ENCODE measurements at regions not wholly inside any gene's neighbourhood (a gene's known extent, or its start where the extent isn't known, plus 50 kb on each side); places are given as distances from the start of the nearest gene placed in this dataset.

DNA sequence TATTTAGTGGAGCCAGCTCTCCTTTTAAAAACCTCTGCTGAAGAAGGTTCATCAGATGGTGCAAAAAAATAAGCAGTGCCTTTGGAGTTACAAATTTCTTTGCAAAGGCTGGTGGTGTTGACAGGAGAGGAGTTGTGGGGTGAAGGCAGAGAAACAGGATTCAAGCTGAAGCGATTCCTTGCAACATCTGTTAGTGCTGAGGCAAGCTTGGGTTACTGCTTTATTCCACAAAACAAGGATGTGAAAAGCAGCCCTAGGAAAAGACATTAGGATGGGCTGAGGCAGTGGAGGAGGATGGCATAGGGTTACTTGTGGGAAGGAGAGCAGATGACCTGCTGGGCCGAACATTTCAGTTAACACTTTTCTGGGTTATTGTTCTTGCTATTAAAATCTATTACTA is 390.7 kb downstream of the DLEU7 start:
- Histone ChIP-seq H3K4me2 (ENCODE audit: low read length) (no peak overlapping the region), H3K27me3 (ENCODE audit: insufficient read depth, low read length) (no peaks in the 10 kb centered on the region), H3K4me1 (ENCODE audit: insufficient read depth, low read length) (no peaks in the 10 kb centered on the region), H3K36me3 (ENCODE audit: insufficient read depth, low read length) (no peaks in the 10 kb centered on the region), H2AFZ (ENCODE audit: low read depth, low read length) (no peak overlapping the region), H3K4me3 (ENCODE audit: insufficient read depth, low read depth, low read length) (no peak overlapping the region), H3K79me2 (ENCODE audit: insufficient read depth, low read length) (no peaks in the 10 kb centered on the region), H3K9me3 (ENCODE audit: insufficient read depth, low read depth, low read length) (no peaks in the 10 kb centered on the region), H4K20me1 (ENCODE audit: insufficient read depth, low read length) (no peaks in the 10 kb centered on the region), H3K9ac (ENCODE audit: low read length) (no peak overlapping the region), H3K27ac (ENCODE audit: low read depth, low read length) (no peak overlapping the region)
- Mint-ChIP-seq H3K36me3 (ENCODE audit: low read depth, unreplicated experiment) (no peaks in the 10 kb centered on the region), H3K9me3 (ENCODE audit: unreplicated experiment) (no peaks in the 10 kb centered on the region), H3K27me3 (ENCODE audit: low read depth, unreplicated experiment) (no peaks in the 10 kb centered on the region), H3K4me3 (ENCODE audit: unreplicated experiment) (no peak overlapping the region), H3K27ac (ENCODE audit: unreplicated experiment) (no peak overlapping the region), H3K4me1 (ENCODE audit: low read depth, unreplicated experiment) (peaks cover 10% of the 10 kb centered on the region)
- TF ChIP-seq, protein P1, sequence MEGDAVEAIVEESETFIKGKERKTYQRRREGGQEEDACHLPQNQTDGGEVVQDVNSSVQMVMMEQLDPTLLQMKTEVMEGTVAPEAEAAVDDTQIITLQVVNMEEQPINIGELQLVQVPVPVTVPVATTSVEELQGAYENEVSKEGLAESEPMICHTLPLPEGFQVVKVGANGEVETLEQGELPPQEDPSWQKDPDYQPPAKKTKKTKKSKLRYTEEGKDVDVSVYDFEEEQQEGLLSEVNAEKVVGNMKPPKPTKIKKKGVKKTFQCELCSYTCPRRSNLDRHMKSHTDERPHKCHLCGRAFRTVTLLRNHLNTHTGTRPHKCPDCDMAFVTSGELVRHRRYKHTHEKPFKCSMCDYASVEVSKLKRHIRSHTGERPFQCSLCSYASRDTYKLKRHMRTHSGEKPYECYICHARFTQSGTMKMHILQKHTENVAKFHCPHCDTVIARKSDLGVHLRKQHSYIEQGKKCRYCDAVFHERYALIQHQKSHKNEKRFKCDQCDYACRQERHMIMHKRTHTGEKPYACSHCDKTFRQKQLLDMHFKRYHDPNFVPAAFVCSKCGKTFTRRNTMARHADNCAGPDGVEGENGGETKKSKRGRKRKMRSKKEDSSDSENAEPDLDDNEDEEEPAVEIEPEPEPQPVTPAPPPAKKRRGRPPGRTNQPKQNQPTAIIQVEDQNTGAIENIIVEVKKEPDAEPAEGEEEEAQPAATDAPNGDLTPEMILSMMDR (IDR thresholded peaks at IDR 0.05; ENCODE audit: insufficient read depth, low read depth, low read length), result no peak
- TF ChIP-seq EZH2 (IDR thresholded peaks at IDR 0.05; ENCODE audit: insufficient read depth, low read length), result no peak
- FAIRE-seq (no peak), DNase-seq (ENCODE audit: low read depth) (no peak)

DNA sequence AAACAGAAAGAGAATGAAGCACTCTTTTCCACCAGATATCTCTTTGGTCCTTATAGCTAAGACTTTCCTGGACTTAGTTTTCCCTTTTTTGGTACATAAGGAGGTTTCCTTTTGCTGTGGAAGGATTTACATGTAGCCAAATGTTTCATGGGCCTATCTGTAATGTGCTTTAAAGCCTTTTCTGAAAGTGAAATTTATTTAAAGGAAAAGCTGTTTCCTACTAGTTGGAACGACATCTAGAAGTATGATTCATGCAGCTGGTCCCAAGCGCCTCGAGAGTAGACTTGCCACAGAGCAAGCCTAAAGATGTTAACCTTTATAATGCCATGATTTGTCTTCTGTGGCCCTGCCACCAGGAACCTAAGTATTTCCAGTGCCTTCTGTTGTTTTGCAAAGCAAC is 390.3 kb downstream of the DLEU7 start:
- no peaks in the 10 kb centered on the region for H3K36me3 ChIP-seq (ENCODE audit: insufficient read depth, low read length)
- H3K79me2 ChIP-seq (ENCODE audit: insufficient read depth, low read length), result no peaks in the 10 kb centered on the region
- H3K4me3 ChIP-seq (ENCODE audit: insufficient read depth, low read depth, low read length), result no peak overlapping the region
- no peaks in the 10 kb centered on the region for H3K36me3 Mint-ChIP-seq (ENCODE audit: low read depth, unreplicated experiment)
- H3K9me3 Mint-ChIP-seq (ENCODE audit: unreplicated experiment), result no peaks in the 10 kb centered on the region
- H3K4me2 ChIP-seq (ENCODE audit: low read length), result no peak overlapping the region
- TF ChIP-seq EZH2 (IDR thresholded peaks at IDR 0.05; ENCODE audit: insufficient read depth, low read length), result no peak
- TF ChIP-seq, protein P1 (IDR thresholded peaks at IDR 0.05; ENCODE audit: insufficient read depth, low read depth, low read length), result no peak
- no peaks in the 10 kb centered on the region for H4K20me1 ChIP-seq (ENCODE audit: insufficient read depth, low read length)
- no peak overlapping the region for H3K27ac ChIP-seq (ENCODE audit: low read depth, low read length)
- no peak overlapping the region for H3K27ac Mint-ChIP-seq (ENCODE audit: unreplicated experiment)
- peaks cover 10% of the 10 kb centered on the region for H3K4me1 Mint-ChIP-seq (ENCODE audit: low read depth, unreplicated experiment)
- no peak for FAIRE-seq
- no peaks in the 10 kb centered on the region for H3K27me3 ChIP-seq (ENCODE audit: insufficient read depth, low read length)
- H3K27me3 Mint-ChIP-seq (ENCODE audit: low read depth, unreplicated experiment), result no peaks in the 10 kb centered on the region
- no peak for DNase-seq (ENCODE audit: low read depth)
- H3K9ac ChIP-seq (ENCODE audit: low read length), result no peak overlapping the region
- H3K4me3 Mint-ChIP-seq (ENCODE audit: unreplicated experiment), result no peak overlapping the region
- H3K4me1 ChIP-seq (ENCODE audit: insufficient read depth, low read length), result no peaks in the 10 kb centered on the region
- no peak overlapping the region for H2AFZ ChIP-seq (ENCODE audit: low read depth, low read length)
- H3K9me3 ChIP-seq (ENCODE audit: insufficient read depth, low read depth, low read length), result no peaks in the 10 kb centered on the region

DNA sequence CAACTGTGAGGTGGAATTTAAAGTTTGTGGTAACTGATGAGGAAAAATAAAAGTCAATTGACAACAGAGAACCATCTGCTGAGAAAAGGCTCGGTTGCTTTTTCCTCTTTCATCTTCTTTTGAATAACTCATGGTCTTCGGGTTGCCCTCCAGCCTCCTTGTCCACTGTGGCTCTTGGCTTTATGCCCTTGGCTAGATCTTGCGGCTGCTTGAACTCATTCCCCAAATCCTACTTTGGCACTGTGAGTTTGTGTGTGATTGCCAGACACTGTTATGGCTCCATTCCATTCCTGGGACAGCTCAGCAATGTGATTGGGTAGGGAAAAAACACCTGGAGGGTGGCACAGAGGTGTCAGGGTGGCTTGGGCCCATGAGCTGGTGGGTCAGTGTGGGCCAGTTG is 387.4 kb downstream of the DLEU7 start:
- H3K4me3 ChIP-seq (ENCODE audit: insufficient read depth, low read depth, low read length), result no peak overlapping the region
- TF ChIP-seq EZH2 (IDR thresholded peaks at IDR 0.05; ENCODE audit: insufficient read depth, low read length), result no peak
- TF ChIP-seq, protein P1 (IDR thresholded peaks at IDR 0.05; ENCODE audit: insufficient read depth, low read depth, low read length), result no peak
- no peaks in the 10 kb centered on the region for H3K27me3 Mint-ChIP-seq (ENCODE audit: low read depth, unreplicated experiment)
- no peaks in the 10 kb centered on the region for H3K9me3 ChIP-seq (ENCODE audit: insufficient read depth, low read depth, low read length)
- H3K36me3 Mint-ChIP-seq (ENCODE audit: low read depth, unreplicated experiment), result no peaks in the 10 kb centered on the region
- no peaks in the 10 kb centered on the region for H3K9me3 Mint-ChIP-seq (ENCODE audit: unreplicated experiment)
- H3K27ac ChIP-seq (ENCODE audit: low read depth, low read length), result no peak overlapping the region
- H3K9ac ChIP-seq (ENCODE audit: low read length), result no peak overlapping the region
- H3K27me3 ChIP-seq (ENCODE audit: insufficient read depth, low read length), result no peaks in the 10 kb centered on the region
- peak; percentile 40 for DNase-seq (ENCODE audit: low read depth)
- H3K27ac Mint-ChIP-seq (ENCODE audit: unreplicated experiment), result no peak overlapping the region
- no peak overlapping the region for H3K4me2 ChIP-seq (ENCODE audit: low read length)
- peaks cover 10% of the 10 kb centered on the region for H3K4me1 Mint-ChIP-seq (ENCODE audit: low read depth, unreplicated experiment)
- no peaks in the 10 kb centered on the region for H3K36me3 ChIP-seq (ENCODE audit: insufficient read depth, low read length)
- H3K4me1 ChIP-seq (ENCODE audit: insufficient read depth, low read length), result no peaks in the 10 kb centered on the region
- H3K4me3 Mint-ChIP-seq (ENCODE audit: unreplicated experiment), result no peak overlapping the region
- no peaks in the 10 kb centered on the region for H4K20me1 ChIP-seq (ENCODE audit: insufficient read depth, low read length)
- no peaks in the 10 kb centered on the region for H3K79me2 ChIP-seq (ENCODE audit: insufficient read depth, low read length)
- no peak overlapping the region for H2AFZ ChIP-seq (ENCODE audit: low read depth, low read length)
- no peak for FAIRE-seq

Data from astrocyte (in vitro differentiated cells and primary cell).